Ovary (tissue), 7 donors: ENCODE measurements at regions not wholly inside any gene's neighbourhood (a gene's known extent, or its start where the extent isn't known, plus 50 kb on each side); places are given as distances from the start of the nearest gene placed in this dataset.

ENCODE experiments used
- DNase-seq, 5 donors: peaks; one replicate each; pipeline ENCODE4 v3.0.0-alpha.2; 2019 to 2020
- H3K27ac ChIP-seq, 2 donors: fragments of 200-600 bp; one replicate each; pipeline versions ENCODE4 v1.5.1 to v1.8.0; 2019 to 2022
- H3K27me3 ChIP-seq: fragments of 200-600 bp; one replicate; pipeline ENCODE4 v1.8.0; 2022
- H3K36me3 ChIP-seq: fragments of 200-600 bp; sonication (generic); one replicate; pipeline ENCODE4 v1.5.1; 2019
- H3K4me1 ChIP-seq: one replicate; pipeline ENCODE4 v1.8.1; 2013; ENCODE audit warnings: mild to moderate bottlenecking, moderate library complexity; ENCODE audit not compliant: insufficient read depth
- H3K4me3 ChIP-seq: fragments of 200-600 bp; sonication (generic); one replicate; pipeline ENCODE4 v1.5.1; 2017
- H3K9me3 ChIP-seq, 2 donors: fragments of 200-600 bp in 1 of 2; sonication (generic) in 1 of 2; one replicate each; pipeline versions ENCODE4 v1.5.1 to v1.8.1; 2013 to 2019; ENCODE audit warnings: mild to moderate bottlenecking in 1 of 2, moderate library complexity in 1 of 2
- EP300 ChIP-seq: sonication (generic); formaldehyde crosslinking; IDR thresholded peaks from one replicate; pipeline ENCODE4 v1.6.1; 2017; ENCODE audit warnings: antibody characterized with exemption
- POLR2A ChIP-seq: fragments of 450-650 bp; IDR thresholded peaks from one replicate; pipeline ENCODE4 v1.6.1; 2017; ENCODE audit warnings: antibody characterized with exemption, mild to moderate bottlenecking, moderate library complexity
- WGBS, 3 donors: extraction: QIAGEN DNeasy Blood & Tissue Kit in 1 of 3; methylation state at CpG; one replicate each; pipeline versions ENCODE4 v1.1.5 to v1.1.7; 2013 to 2017; 5-methylcytosine and 5-hydroxymethylcytosine counted together
- intact Hi-C, 4 donors: fragments of 100-400 bp; cut with DNase I; formaldehyde crosslinking; loops; one replicate each; pipeline versions ENCODE4 v1.11.0 to v1.15.1; 2022 to 2023
- TF ChIP-seq, protein P1 (sequence below), 3 donors: fragments of 450-650 bp in 2 of 3; fragments of 200-600 bp in 1 of 3; IDR thresholded peaks; one replicate each; pipeline versions ENCODE4 v1.5.1 to v1.8.0; 2016 to 2022; ENCODE audit warnings: antibody characterized with exemption in 3 of 3, mild to moderate bottlenecking in 1 of 3
- donor health status: DM: no; HTN: no; CAD: no; lungs with moderate emphysema.
- donor health status: DM: no; HTN: no; CAD: no.
- donor health status: Bipolar disorder and iron deficiency.
- donor health status: DM: no; HTN: no; CAD: no.
- donor health status: DM: yes; HTN: yes; CAD: no.

DNA sequence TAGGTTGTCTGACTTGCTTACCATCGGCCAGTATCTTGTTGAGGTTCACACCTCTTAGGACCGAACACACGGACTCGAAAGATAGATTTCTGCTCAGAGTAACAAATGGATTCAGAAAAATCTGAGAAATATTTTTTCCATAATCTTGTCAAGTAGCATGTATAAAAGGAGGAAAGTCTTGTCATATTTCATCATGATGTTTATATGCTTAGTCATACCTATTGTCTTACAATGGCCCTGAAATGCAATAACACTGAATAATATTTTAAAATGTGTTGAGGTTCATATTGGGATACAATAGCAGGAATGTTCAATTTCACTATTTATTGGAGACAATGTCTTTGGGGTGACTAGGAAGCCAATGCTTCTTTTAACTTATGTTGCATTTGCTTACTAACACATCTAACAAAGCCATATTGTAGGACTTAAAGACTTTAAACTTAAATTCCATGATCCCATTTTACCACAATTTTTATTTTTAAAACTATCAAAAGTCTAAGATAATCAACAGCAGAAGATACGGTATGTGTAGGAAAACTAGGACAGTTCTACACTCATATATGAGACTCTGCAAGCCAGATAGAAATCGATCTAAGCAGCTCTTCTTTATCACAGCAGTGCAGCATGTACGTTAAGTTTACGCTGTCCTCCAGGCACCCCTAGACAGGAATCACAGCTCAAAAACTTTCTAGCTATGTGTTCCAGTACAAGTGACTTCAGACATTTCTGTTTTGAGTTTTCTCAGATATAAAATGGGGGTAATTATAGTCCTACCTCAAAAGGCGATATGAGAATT is 135.7 kb upstream of the CAV2 start:
- no peak overlapping the region for H3K4me3 ChIP-seq
- no peaks in the 10 kb centered on the region for H3K36me3 ChIP-seq
- no peak overlapping the region for H3K27ac ChIP-seq
- no peak for DNase-seq
- WGBS, 3 donors = 96% methylated on average over 9 of the region's 9 CpGs
- H3K4me1 ChIP-seq = no peaks in the 10 kb centered on the region
- intact Hi-C loops = no loop called here
- TF ChIP-seq, protein P1, sequence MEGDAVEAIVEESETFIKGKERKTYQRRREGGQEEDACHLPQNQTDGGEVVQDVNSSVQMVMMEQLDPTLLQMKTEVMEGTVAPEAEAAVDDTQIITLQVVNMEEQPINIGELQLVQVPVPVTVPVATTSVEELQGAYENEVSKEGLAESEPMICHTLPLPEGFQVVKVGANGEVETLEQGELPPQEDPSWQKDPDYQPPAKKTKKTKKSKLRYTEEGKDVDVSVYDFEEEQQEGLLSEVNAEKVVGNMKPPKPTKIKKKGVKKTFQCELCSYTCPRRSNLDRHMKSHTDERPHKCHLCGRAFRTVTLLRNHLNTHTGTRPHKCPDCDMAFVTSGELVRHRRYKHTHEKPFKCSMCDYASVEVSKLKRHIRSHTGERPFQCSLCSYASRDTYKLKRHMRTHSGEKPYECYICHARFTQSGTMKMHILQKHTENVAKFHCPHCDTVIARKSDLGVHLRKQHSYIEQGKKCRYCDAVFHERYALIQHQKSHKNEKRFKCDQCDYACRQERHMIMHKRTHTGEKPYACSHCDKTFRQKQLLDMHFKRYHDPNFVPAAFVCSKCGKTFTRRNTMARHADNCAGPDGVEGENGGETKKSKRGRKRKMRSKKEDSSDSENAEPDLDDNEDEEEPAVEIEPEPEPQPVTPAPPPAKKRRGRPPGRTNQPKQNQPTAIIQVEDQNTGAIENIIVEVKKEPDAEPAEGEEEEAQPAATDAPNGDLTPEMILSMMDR (IDR thresholded peaks at IDR 0.05) = no peak
- TF ChIP-seq EP300 (no peak), POLR2A (no peak)
- H3K27me3 ChIP-seq = no peaks in the 10 kb centered on the region
- H3K9me3 ChIP-seq = no peaks in the 10 kb centered on the region

DNA sequence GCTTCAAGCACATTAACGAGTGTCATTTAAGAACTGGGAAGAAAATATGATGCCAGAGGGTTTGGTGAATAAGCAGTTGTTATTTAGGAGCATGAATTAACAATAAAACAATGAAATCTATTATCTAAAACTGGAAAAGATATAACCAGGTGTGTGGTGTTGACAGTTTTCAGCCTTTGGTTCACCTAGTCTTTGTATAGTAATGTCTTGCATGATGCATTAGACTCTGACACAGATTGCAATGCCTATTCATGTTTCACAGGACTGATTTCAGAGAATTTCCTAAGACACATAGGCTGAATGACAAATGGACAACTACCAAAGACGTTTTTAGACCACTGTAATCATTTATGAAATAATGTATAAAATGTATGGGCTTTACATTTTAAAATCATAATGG is 135.1 kb upstream of the CAV2 start:
- H3K27me3 ChIP-seq = no peaks in the 10 kb centered on the region
- no peak for TF ChIP-seq POLR2A
- TF ChIP-seq, protein P1 (IDR thresholded peaks at IDR 0.05) = no peak
- no peak for TF ChIP-seq EP300
- intact Hi-C loops = no loop called here
- no peaks in the 10 kb centered on the region for H3K4me1 ChIP-seq
- H3K27ac ChIP-seq = no peak overlapping the region
- H3K9me3 ChIP-seq = no peaks in the 10 kb centered on the region
- no peaks in the 10 kb centered on the region for H3K36me3 ChIP-seq
- no peak for DNase-seq
- no peak overlapping the region for H3K4me3 ChIP-seq
- 88 to 95% (median 95%) methylated on average over 2 of the region's 2 CpGs for WGBS, 3 donors

DNA sequence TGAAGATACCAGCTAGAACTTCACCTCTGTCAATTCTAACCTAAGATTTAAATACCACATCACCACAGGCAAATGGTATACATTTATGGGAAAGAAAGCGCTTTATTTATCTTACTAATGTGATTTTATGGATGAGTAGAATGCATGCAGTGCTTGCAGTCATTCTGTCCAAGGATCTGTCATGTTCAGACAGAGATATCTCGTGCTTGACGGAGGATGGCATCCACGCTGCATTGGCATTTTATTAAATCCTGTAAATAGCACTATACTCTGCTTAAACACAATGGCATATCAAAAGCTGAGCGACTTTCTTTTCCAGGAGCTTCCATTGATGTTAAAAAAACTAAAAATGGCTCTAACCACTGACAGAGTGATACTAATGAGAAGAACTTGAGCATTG is 133.7 kb upstream of the CAV2 start:
- WGBS, 3 donors = 78 to 79% (median 78%) methylated on average over 5 of the region's 5 CpGs
- no peaks in the 10 kb centered on the region for H3K9me3 ChIP-seq
- DNase-seq = no peak
- no peaks in the 10 kb centered on the region for H3K27me3 ChIP-seq
- intact Hi-C loops = no loop called here
- no peaks in the 10 kb centered on the region for H3K36me3 ChIP-seq
- H3K4me1 ChIP-seq = no peaks in the 10 kb centered on the region
- TF ChIP-seq POLR2A = no peak
- TF ChIP-seq EP300 = no peak
- TF ChIP-seq, protein P1 (IDR thresholded peaks at IDR 0.05) = no peak
- no peak overlapping the region for H3K4me3 ChIP-seq
- no peak overlapping the region for H3K27ac ChIP-seq

DNA sequence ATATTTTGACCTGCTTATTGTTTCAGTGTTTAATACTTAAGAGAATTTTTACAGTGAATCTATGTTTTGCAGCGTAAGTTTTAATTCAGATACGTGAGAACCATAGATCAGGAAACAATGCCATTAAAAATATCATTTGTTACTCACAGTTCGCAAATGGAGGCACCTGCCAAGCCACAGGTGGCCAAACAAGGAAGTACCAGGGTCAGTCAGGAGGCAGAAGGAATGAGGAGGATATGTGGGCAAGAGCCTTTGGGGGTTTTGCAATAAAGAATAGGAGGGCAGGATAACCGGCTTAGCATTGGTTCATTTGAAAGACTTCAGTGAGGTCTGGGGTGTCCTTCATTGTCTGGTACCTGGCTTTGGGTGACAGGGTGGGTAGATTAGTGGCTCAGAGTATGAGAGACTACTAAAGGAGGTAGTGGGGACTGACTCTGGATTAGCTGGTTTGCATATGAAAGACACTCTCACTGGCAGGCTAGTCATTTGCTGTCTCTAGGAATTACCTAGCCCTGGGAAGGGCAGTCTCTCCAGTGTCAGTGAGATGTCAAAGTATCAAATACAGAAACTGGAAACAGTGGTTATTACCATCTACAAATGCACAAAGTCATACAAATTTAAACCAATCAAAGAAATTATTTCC is 132.2 kb upstream of the CAV2 start:
- H3K4me1 ChIP-seq = no peaks in the 10 kb centered on the region
- H3K36me3 ChIP-seq = no peaks in the 10 kb centered on the region
- intact Hi-C loops = no loop called here
- H3K9me3 ChIP-seq = no peaks in the 10 kb centered on the region
- H3K4me3 ChIP-seq = no peak overlapping the region
- WGBS, 3 donors = 96 to 99% (median 97%) methylated on average over 4 of the region's 4 CpGs
- H3K27me3 ChIP-seq = no peaks in the 10 kb centered on the region
- DNase-seq = no peak
- TF ChIP-seq EP300 (no peak), POLR2A (no peak)
- TF ChIP-seq, protein P1 (IDR thresholded peaks at IDR 0.05) = no peak
- no peak overlapping the region for H3K27ac ChIP-seq
